H9 (cell line): ENCODE measurements at regions not wholly inside any gene's neighbourhood (a gene's known extent, or its start where the extent isn't known, plus 50 kb on each side); places are given as distances from the start of the nearest gene placed in this dataset.

Source experiments
- DNase-seq: peaks from one replicate; pipeline ENCODE4 v3.0.0-alpha.2; 2017
- H2AFZ ChIP-seq: one replicate; pipeline ENCODE4 v1.6.1; 2013; ENCODE audit warnings: mild to moderate bottlenecking, low read length, control low read depth, moderate library complexity
- H2AK5ac ChIP-seq: 2 replicates; pipeline ENCODE4 v1.6.1; 2013; ENCODE audit warnings: low read length, control low read depth, mixed read lengths; ENCODE audit not compliant: insufficient read length
- H2BK120ac ChIP-seq: one replicate; pipeline ENCODE4 v1.6.1; 2013; ENCODE audit warnings: low read depth, mild to moderate bottlenecking, low read length, control low read depth, inconsistent platforms; ENCODE audit not compliant: poor library complexity, severe bottlenecking
- H2BK12ac ChIP-seq: 2 replicates; pipeline ENCODE4 v1.6.1; 2013; ENCODE audit warnings: low read length, control low read depth, mixed read lengths, low read depth; ENCODE audit not compliant: insufficient read length
- H2BK15ac ChIP-seq: 2 replicates; pipeline ENCODE4 v1.6.1; 2013; ENCODE audit warnings: low read depth, low read length, control low read depth
- H2BK20ac ChIP-seq: one replicate; pipeline ENCODE4 v1.6.1; 2013; ENCODE audit warnings: low read depth, mild to moderate bottlenecking, low read length, control low read depth, inconsistent platforms; ENCODE audit not compliant: poor library complexity, severe bottlenecking
- H2BK5ac ChIP-seq: 2 replicates; pipeline ENCODE4 v1.6.1; 2013; ENCODE audit warnings: low read length, control low read depth, mixed read lengths; ENCODE audit not compliant: insufficient read length
- H3K14ac ChIP-seq: 2 replicates; pipeline ENCODE4 v1.6.1; 2013; ENCODE audit warnings: low read length, control low read depth; ENCODE audit not compliant: insufficient read depth
- H3K18ac ChIP-seq: 2 replicates; pipeline ENCODE4 v1.6.1; 2013; ENCODE audit warnings: low read depth, mild to moderate bottlenecking, mixed read lengths, low read length, control low read depth; ENCODE audit not compliant: insufficient read length
- H3K23ac ChIP-seq: 2 replicates; pipeline ENCODE4 v1.6.1; 2013; ENCODE audit warnings: low read length, control low read depth, mixed read lengths, low read depth; ENCODE audit not compliant: insufficient read length
- H3K23me2 ChIP-seq: 2 replicates; pipeline ENCODE4 v1.6.1; 2013; ENCODE audit warnings: low read depth, mild to moderate bottlenecking, mixed read lengths, low read length, control low read depth; ENCODE audit not compliant: insufficient read length, poor library complexity, severe bottlenecking
- H3K27ac ChIP-seq: 2 replicates; pipeline ENCODE4 v1.5.1; 2013; ENCODE audit warnings: low read length, control low read depth, mixed read lengths, low read depth; ENCODE audit not compliant: insufficient read length
- H3K27me3 ChIP-seq: 2 replicates; pipeline ENCODE4 v1.6.1; 2013; ENCODE audit warnings: low read length, control low read depth, inconsistent platforms; ENCODE audit not compliant: insufficient read depth
- H3K4ac ChIP-seq: 2 replicates; pipeline ENCODE4 v1.6.1; 2013; ENCODE audit warnings: low read depth, mild to moderate bottlenecking, control low read depth, inconsistent platforms, low read length, moderate library complexity
- H3K4me1 ChIP-seq: 2 replicates; pipeline ENCODE4 v1.6.1; 2013; ENCODE audit warnings: low read length, control low read depth, inconsistent platforms; ENCODE audit not compliant: insufficient read depth
- H3K4me2 ChIP-seq: 2 replicates; pipeline ENCODE4 v1.6.1; 2013; ENCODE audit warnings: low read length, control low read depth, mixed read lengths; ENCODE audit not compliant: insufficient read length, insufficient read depth
- H3K56ac ChIP-seq: 2 replicates; pipeline ENCODE4 v1.6.1; 2013; ENCODE audit warnings: low read depth, mild to moderate bottlenecking, mixed read lengths, low read length, control low read depth; ENCODE audit not compliant: insufficient read length
- H3K79me1 ChIP-seq: 2 replicates; pipeline ENCODE4 v1.6.1; 2013; ENCODE audit warnings: low read depth, mild to moderate bottlenecking, moderate library complexity, low read length, control low read depth, inconsistent platforms; ENCODE audit not compliant: insufficient read depth, poor library complexity, severe bottlenecking
- H3K79me2 ChIP-seq: 2 replicates; pipeline ENCODE4 v1.6.1; 2013; ENCODE audit warnings: low read length, control low read depth, inconsistent platforms; ENCODE audit not compliant: insufficient read depth
- H3K9ac ChIP-seq: 2 replicates; pipeline ENCODE4 v1.6.1; 2013; ENCODE audit warnings: low read length, control low read depth, mixed read lengths; ENCODE audit not compliant: insufficient read length; ENCODE audit errors: extremely low read depth
- H3K9me3 ChIP-seq: one replicate; pipeline ENCODE4 v1.6.1; 2013; ENCODE audit warnings: low read depth, low read length, inconsistent platforms; ENCODE audit not compliant: control insufficient read depth
- H3T11ph ChIP-seq: one replicate; pipeline ENCODE4 v1.6.1; 2013; ENCODE audit warnings: mild to moderate bottlenecking, low read length, control low read depth, inconsistent platforms
- H4K20me1 ChIP-seq: one replicate; pipeline ENCODE4 v1.6.1; 2013; ENCODE audit not compliant: control insufficient read depth, insufficient read length, insufficient read depth
- H4K5ac ChIP-seq: 2 replicates; pipeline ENCODE4 v1.6.1; 2013; ENCODE audit warnings: low read depth, mild to moderate bottlenecking, mixed read lengths, low read length, control low read depth; ENCODE audit not compliant: insufficient read length
- H4K8ac ChIP-seq: replicated peaks from 2 replicates; pipeline ENCODE4 v1.6.1; 2013; ENCODE audit warnings: low read length, control low read depth, mixed read lengths, low read depth; ENCODE audit not compliant: insufficient read length
- H4K91ac ChIP-seq: 2 replicates; pipeline ENCODE4 v1.6.1; 2013; ENCODE audit warnings: low read depth, mild to moderate bottlenecking, moderate library complexity, mixed read lengths, low read length, control low read depth; ENCODE audit not compliant: insufficient read length
- H3K27ac Mint-ChIP-seq, 3 experiments: 2 replicates in 2 of 3; 3 replicates in 1 of 3; pipeline ENCODE4 v1.8.0; 2020 to 2021; ENCODE audit warnings: mixed read lengths in 3 of 3, mild to moderate bottlenecking in 1 of 3, moderate library complexity in 1 of 3
- H3K27me3 Mint-ChIP-seq: 2 replicates; pipeline ENCODE4 v1.8.0; 2021; ENCODE audit warnings: low read depth, mild to moderate bottlenecking, moderate library complexity, mixed read lengths
- H3K36me3 Mint-ChIP-seq, 3 experiments: 2 replicates in 2 of 3; 3 replicates in 1 of 3; pipeline ENCODE4 v1.8.0; 2020 to 2021; ENCODE audit warnings: low read depth in 3 of 3, mixed read lengths in 3 of 3; ENCODE audit not compliant: insufficient read depth in 1 of 3
- H3K4me1 Mint-ChIP-seq, 2 experiments: 2 replicates each; pipeline ENCODE4 v1.8.0; 2020; ENCODE audit warnings: mixed read lengths in 2 of 2
- H3K4me3 Mint-ChIP-seq, 2 experiments: 2 replicates in 1 of 2; 3 replicates in 1 of 2; pipeline ENCODE4 v1.8.0; 2020 to 2021; ENCODE audit warnings: mild to moderate bottlenecking in 2 of 2, mixed read lengths in 2 of 2, moderate library complexity in 1 of 2
- H3K9me3 Mint-ChIP-seq, 2 experiments: 2 replicates in 1 of 2; 3 replicates in 1 of 2; pipeline ENCODE4 v1.8.0; 2020; ENCODE audit warnings: mild to moderate bottlenecking in 2 of 2, mixed read lengths in 2 of 2, moderate library complexity in 1 of 2
- CTCF ChIP-seq: fragments of 200-600 bp; sonication (generic); conservative IDR thresholded peaks from 3 replicates; pipeline ENCODE4 v1.8.0; 2021; ENCODE audit warnings: antibody characterized with exemption, mild to moderate bottlenecking
- WGBS: extraction: QIAGEN DNeasy Blood & Tissue Kit; methylation state at CpG from one replicate; pipeline ENCODE4 v1.1.7; 2013; ENCODE audit warnings: missing lambda C conversion rate, low lambda C conversion rate, mixed read lengths; ENCODE audit not compliant: insufficient read length; ENCODE audit errors: extremely low coverage; 5-methylcytosine and 5-hydroxymethylcytosine counted together

- H3K36me3 Mint-ChIP-seq = peaks cover 7 to 24% (median 12%) of the 10 kb centered on the region in 3 experiments
- no peak overlapping the region for H3K56ac ChIP-seq
- WGBS = no CpG with 5 or more reads among the region's 2 CpGs
- no peak overlapping the region for H3T11ph ChIP-seq
- no peaks in the 10 kb centered on the region for H3K27me3 ChIP-seq
- peaks cover 6% of the 10 kb centered on the region for H3K4me1 ChIP-seq
- no peak overlapping the region for H3K4me2 ChIP-seq
- no peak overlapping the region for H2BK12ac ChIP-seq
- no peaks in the 10 kb centered on the region for H3K79me1 ChIP-seq
- no peak overlapping the region for H2AFZ ChIP-seq
- H3K4me1 Mint-ChIP-seq = peaks cover 13 to 14% of the 10 kb centered on the region in 2 experiments
- H3K9me3 ChIP-seq = no peaks in the 10 kb centered on the region
- H2AK5ac ChIP-seq = no peak overlapping the region
- H3K14ac ChIP-seq = no peak overlapping the region
- H4K8ac ChIP-seq = no peak overlapping the region
- H2BK20ac ChIP-seq = no peak overlapping the region
- H3K79me2 ChIP-seq = no peaks in the 10 kb centered on the region
- H2BK5ac ChIP-seq = no peak overlapping the region
- H3K23me2 ChIP-seq = no peaks in the 10 kb centered on the region
- no peaks in the 10 kb centered on the region for H3K27me3 Mint-ChIP-seq
- H2BK120ac ChIP-seq = no peak overlapping the region
- no peak overlapping the region for H3K23ac ChIP-seq
- H3K9ac ChIP-seq = no peak overlapping the region
- H4K91ac ChIP-seq = no peak overlapping the region
- no peak overlapping the region for H3K4ac ChIP-seq
- no peak overlapping the region for H3K27ac ChIP-seq
- no peak for TF ChIP-seq CTCF
- no peak overlapping the region for H4K5ac ChIP-seq
- no peaks in the 10 kb centered on the region for H4K20me1 ChIP-seq
- no peak overlapping the region for H3K4me3 Mint-ChIP-seq
- no peak overlapping the region for H2BK15ac ChIP-seq
- DNase-seq = no peak
- peaks cover 15 to 17% of the 10 kb centered on the region in 2 experiments for H3K9me3 Mint-ChIP-seq
- H3K27ac Mint-ChIP-seq = peak overlapping the region in 1 of 3 experiments; percentile 5; a peak in 1 of 7 replicates
- no peak overlapping the region for H3K18ac ChIP-seq
Observed at GRCh38 chr1:167146903-167147539, 53.1 kb downstream of the STYXL2 start.
